NCI-H345 treated with DMSO at 0.1 percent for 48 hours (cell line): ENCODE measurements at regions not wholly inside any gene's neighbourhood (a gene's known extent, or its start where the extent isn't known, plus 50 kb on each side); places are given as distances from the start of the nearest gene placed in this dataset.
"Not testable (repeated sequence)": the region's sequence is repeated elsewhere in the genome, so short reads cannot be mapped to it uniquely, and the experiment has no call there.

Source experiments
- DNase-seq: peaks from one replicate; lab custom pipeline; 2025; ENCODE audit not compliant: unreplicated experiment; lab: John Stamatoyannopoulos, UW

- DNase-seq, result no peak
Observed at GRCh38 chr1:213526306-213526705, 461.5 kb upstream of the PROX1 start.

- DNase-seq, result no peak
Observed at GRCh38 chr1:213530611-213531320, 457.0 kb upstream of the PROX1 start.

- DNase-seq, result no peak
Observed at GRCh38 chr1:213531369-213532310, 456.1 kb upstream of the PROX1 start.

- no peak for DNase-seq
Observed at GRCh38 chr1:213533125-213533524, 454.6 kb upstream of the PROX1 start.

GRCh38 chr1:213535679-213536078 is 452.1 kb upstream of the PROX1 start:
- DNase-seq, result no peak

GRCh38 chr1:213538251-213538650 is 449.5 kb upstream of the PROX1 start:
- DNase-seq, result no peak

- no peak for DNase-seq
Observed at GRCh38 chr1:213539464-213539863, 448.3 kb upstream of the PROX1 start.

GRCh38 chr1:213541641-213542040 is 446.1 kb upstream of the PROX1 start:
- DNase-seq, result no peak

- DNase-seq, result not testable (repeated sequence)
Observed at GRCh38 chr1:213545181-213545580, 442.6 kb upstream of the PROX1 start.

GRCh38 chr1:213549982-213550381 is 437.8 kb upstream of the PROX1 start:
- no peak for DNase-seq

- DNase-seq, result no peak
Observed at GRCh38 chr1:213550804-213551203, 437.0 kb upstream of the PROX1 start.

GRCh38 chr1:213552045-213552444 is 435.7 kb upstream of the PROX1 start:
- DNase-seq, result no peak

GRCh38 chr1:213560226-213560625 is 427.5 kb upstream of the PROX1 start:
- DNase-seq, result no peak

GRCh38 chr1:213561870-213562269 is 425.9 kb upstream of the PROX1 start:
- no peak for DNase-seq

GRCh38 chr1:213564215-213564659 is 423.5 kb upstream of the PROX1 start:
- DNase-seq, result peak; percentile 11

- DNase-seq, result peak; percentile 39
Observed at GRCh38 chr1:213568929-213569815, 418.6 kb upstream of the PROX1 start.

GRCh38 chr1:213569816-213570150 is 418.0 kb upstream of the PROX1 start:
- no peak for DNase-seq

- no peak for DNase-seq
Observed at GRCh38 chr1:213570487-213570886, 417.3 kb upstream of the PROX1 start.

GRCh38 chr1:213571419-213571818 is 416.4 kb upstream of the PROX1 start:
- no peak for DNase-seq

- DNase-seq, result no peak
Observed at GRCh38 chr1:213571843-213572242, 415.9 kb upstream of the PROX1 start.
